GM21528 (cell line): ENCODE measurements at regions not wholly inside any gene's neighbourhood (a gene's known extent, or its start where the extent isn't known, plus 50 kb on each side); places are given as distances from the start of the nearest gene placed in this dataset.
"Not testable (repeated sequence)": the region's sequence is repeated elsewhere in the genome, so short reads cannot be mapped to it uniquely, and the experiment has no call there.

ENCODE experiments used
- ATAC-seq: cut with Tn5 transposase; IDR thresholded peaks from one replicate; pipeline ENCODE4 v1.9.1; 2021; ENCODE audit warnings: mild to moderate bottlenecking, moderate library complexity; ENCODE audit not compliant: unreplicated experiment, low FRiP score

DNA sequence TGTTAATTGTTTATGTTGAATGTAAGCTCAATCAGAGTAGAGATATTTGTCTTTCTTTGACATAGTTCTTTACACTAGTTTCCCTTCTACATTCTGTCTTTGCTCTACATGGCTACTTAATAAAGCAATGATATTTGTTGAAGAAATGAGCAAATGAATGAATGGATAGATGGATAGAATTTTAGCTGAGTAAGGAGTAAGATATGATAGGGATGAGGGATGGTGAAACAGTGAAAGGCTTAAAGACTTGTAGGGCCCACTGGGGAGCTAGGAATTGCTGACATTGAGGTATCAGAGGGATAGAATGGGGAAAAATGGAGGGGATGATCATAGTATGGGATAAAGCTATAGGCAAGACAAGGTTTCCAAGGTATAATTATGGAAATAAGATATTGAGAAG is 361.6 kb upstream of the SPHKAP start:
- no peak for ATAC-seq

DNA sequence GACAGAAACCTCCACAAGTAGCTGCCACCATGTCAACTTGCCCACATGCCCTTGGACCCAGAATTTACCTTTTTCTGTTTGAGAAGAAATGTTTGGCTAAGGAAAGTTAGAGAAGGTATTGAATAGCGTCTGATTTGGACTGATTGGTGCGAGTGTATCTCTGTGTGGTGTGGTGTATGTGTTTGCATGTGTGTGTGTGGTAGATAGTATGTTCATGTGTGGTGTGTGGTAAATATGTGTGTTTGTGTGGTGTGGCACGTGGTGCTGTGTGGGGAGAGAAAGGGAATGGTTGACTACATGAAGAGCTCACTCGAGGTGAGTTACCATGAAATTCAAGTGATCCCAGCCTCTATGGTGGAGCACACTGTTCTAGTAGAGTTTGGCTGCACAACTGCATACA is 360.8 kb upstream of the SPHKAP start:
- ATAC-seq = no peak

DNA sequence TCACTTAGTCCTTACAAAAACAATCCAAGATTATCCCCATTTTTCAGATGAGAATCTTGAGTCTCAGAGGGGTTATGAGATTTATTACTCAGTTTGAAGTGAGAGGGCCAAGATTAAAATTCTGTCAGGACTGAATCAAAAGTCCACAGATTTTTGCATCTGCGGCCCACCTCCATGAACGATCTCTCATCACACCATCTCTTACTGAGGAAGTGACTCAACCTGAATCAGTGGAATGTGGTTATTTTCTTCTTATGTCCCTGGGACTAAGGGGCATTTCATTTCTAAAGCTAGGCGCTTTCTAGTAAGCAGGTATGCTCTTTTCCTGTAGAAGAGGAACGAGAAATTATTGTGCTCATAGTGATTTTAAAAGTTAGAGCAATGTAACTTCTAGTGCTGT is 360.3 kb upstream of the SPHKAP start:
- ATAC-seq = no peak

DNA sequence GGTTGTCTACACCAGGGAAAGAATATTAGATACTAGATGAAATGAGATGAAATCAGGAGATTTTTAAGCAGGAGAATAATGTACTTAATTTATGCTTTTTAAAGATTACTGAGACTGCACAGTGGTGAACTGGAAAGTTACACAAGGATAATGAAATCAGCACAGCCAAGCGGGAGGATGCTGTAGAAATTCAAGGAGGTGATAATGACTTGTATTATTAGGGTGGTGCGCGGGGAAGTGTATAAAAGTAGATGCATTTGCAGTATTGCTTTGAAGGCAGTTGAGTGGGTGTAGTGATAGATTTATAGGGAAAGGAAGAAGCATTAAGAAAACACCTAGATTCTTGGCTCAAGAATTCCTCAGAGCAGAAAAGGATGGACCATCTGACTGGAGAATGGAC is 359.5 kb upstream of the SPHKAP start:
- no peak for ATAC-seq

DNA sequence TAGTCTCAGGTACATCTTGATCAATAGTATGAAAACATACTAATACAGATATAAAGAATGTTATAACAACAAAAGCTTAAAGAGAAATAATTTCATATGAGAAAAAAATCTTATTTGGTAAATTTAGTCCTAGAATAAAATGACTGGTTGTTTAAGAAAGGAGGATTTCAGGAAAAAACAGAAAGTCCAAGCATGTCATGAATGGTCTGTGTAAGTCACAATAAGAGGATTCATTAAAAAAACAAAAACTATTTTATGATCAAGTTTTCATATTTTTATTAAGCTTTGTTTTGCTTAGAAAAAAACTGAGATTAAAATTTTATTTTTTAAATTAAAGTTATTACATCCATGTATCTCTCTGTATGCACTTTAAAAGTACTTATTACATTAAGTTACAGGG is 353.9 kb upstream of the SPHKAP start:
- ATAC-seq = no peak

DNA sequence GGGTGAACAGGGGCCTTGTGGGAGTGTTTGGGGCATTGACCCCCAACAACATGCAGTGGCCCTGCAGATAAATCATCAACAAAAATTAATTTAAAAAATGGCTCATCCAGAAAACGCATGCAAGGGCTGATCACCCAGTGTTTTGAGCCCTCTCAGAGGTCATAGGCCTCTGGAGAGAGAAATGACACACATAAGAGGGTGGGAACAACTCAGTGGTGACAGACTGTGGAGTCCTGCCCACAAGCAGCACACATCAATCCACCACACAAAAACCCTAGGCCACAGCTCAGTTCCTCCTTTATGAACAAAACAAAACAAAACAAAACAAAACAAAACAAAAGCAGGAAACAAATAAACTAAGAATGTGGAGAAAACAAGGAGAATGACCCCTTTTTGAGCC is 351.7 kb upstream of the SPHKAP start:
- ATAC-seq = no peak

DNA sequence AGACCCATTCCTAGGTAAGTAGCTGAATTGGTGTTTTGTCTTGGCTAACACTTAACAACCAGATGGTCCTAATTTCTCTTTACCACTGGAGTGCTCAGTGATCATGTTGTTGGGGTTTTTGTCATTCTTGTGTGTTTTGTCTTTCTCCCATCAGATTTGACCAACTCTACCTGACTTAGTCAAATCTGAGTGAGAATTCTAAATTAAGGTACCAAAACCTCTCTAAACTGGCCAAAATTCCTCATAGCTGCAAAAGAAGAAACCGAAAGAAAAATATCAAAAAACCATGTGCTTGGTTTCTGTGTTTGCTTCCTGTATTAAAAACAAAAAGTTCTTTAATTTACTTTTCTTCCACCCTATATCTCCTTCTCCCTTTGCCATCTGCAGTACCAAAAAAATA is 350.7 kb upstream of the SPHKAP start:
- ATAC-seq = no peak

DNA sequence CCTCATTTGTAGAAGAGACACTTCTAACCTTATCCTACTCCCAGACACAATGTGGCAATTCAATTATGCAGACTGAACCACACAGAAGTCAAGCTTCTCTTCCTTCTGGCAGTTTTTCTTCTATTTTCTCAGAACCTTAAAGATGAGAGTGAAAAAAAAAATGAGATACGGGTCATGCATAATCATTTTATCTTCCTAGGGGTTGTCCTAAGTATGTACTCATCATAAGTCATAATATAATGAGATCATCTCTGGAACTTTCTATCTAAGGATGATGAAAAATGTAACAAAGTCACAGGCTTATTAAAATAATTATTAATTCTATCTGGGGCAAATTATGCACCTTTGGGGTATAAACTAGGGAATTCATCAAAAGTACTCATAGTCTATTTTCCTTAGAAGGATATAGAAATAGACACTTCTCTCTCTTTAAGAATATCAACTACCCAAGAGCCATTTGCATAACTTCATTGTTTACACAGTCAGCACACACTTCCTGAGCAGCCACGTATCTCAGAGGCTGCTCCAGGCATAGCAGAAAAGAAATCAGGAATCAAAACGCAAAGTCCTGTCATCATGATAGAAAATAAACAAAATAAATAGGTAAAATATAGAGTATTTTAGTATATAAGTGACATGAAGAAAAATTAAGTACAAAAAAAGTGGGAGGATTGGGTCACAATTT is 345.9 kb upstream of the SPHKAP start:
- no peak for ATAC-seq

DNA sequence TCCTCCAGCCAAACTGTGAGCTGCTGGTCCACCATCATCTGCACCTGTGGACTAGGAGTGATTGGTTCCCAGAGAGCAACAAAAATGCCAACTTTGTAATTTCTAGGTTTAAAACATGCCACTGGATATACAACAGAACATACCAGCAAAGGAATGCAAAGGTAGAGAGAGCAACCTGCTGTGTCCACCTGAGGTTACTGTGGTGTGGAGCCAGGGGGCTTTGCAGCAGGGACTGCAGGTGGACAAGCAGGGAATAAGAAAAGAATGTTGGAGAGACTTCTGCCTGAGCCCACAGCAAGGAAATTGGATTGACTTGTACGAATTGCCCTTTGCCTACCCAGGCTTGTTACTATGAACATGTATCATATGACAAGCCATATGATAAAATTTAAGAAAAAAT is 345.2 kb upstream of the SPHKAP start:
- no peak for ATAC-seq

DNA sequence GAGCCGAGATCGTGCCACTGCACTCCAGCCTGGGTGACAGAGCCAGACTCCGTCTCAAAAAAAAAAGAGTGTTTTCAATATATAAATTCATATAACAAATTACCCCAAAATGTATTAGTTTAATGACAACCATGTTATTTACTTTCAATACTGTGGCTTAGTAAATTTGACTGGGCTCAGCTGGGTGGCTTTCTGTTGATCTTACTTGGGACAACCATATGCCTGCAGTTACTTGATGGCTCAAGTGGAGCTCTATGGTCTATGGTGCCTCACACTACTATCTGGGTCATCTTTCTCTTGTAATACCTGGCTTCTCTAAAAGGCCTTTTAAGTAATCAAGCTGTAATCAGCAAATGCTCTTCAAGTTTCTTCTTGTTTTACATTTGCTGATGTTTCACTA is 341.5 kb upstream of the SPHKAP start:
- no peak for ATAC-seq

DNA sequence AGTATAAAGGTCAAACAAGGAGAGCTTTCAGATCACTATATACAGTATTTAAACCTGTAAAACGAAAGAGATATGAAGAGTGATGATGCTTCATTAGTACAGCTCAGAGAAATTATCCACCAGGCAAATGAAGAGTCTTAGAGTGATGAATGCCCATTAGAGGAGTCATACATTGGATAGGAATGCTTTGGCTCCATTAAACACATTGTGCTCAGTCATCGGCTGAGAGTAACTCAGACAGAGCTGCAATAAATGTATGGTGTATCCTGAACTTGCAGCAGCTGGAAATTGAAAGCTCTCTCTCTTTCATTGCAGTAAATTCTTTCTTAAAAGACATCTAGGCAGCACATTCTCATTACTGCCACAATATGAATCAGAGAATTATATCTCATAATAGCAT is 340.8 kb upstream of the SPHKAP start:
- ATAC-seq = no peak

DNA sequence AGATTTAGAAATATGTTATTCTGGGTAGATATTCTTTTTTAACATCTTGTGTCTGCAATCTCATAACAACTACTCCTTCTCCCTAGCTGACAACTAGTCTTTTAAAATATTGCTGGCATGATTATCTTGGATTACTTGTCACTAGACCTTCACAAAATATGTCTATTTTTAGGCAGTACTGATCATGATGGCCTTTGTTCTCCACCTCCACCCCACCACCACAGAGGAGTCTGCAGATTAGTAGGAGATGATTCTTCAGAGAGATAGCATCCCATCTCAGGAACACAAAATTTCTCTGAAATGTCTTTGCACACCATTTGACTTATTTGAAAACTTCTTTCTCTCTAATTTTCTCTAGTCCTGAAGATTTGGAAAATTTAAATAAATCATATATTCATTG is 338.1 kb upstream of the SPHKAP start:
- no peak for ATAC-seq

DNA sequence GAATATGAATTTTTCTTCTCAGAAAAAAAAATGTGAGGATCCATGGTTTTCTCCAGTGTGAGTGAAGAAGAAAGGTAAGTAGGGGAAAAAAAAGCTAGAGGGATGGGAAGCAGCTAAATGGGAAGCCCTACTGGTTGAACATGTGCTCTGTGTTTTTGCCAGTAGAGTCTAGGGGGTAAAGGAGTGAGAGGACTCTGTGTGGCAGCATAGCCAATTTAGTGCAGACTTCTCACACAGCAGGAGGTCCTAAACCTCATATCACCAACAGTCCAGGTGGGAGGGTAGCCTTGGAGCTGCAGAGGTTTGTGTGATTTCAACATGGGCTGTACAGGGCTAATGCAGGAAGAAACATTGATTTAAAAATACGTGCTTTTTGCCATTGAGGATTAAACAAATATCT is 334.5 kb upstream of the SPHKAP start:
- no peak for ATAC-seq

DNA sequence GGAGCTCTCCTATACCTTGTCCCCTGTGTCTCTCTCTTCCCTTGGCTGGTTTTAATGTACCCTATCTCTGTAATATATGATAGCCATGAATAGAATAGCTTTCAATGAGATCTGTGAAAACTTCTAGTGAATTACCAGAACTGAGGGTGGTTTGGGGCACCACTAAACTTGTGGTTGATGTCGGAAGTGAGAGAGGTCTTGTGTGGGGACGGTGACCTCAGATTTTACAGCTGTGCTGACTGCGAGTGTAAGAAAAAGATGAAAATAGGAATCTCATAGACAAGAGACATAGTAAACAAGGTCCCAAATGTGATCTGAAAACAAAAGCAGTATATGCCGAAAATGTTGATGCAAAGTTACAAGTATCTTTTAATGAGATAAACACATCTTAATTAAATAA is 332.0 kb upstream of the SPHKAP start:
- ATAC-seq = not testable (repeated sequence)

DNA sequence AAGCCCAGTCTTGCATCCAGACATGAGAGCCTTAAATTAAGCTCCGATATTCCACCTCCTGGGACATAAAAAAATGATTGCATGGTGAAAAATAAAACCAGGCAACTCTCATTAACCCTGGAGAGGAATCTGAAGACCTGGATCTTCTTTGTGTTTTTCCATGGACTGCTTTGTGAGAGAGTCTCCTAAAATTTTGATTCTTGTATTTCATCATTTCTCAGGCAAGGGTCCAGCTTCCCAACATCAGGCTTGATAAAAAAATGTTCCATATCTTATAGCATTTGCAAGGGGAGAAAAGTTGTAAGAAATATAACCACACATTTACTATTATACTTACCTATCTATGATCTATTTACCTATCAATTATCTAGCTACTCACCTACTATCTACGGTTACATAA is 327.5 kb upstream of the SPHKAP start:
- ATAC-seq = no peak

DNA sequence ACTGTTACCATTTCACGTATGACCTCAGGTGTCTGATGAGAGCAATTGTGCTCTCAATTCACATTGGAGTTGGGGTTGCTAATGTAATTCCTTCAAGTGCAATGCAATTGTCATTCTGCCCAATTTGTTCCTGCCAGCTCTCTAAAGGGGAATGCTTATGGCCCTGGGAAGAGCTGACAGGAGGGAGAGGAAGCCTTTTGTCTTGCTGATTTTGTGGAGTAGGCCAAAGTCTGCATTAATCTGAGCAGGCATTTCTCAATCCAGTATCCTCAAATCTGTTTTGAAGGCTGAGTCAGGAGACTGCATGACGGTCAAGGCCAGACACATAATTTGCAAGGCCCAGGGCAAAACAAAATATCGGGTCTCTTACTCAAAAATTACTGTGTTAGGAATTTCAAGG is 326.4 kb upstream of the SPHKAP start:
- ATAC-seq = no peak

DNA sequence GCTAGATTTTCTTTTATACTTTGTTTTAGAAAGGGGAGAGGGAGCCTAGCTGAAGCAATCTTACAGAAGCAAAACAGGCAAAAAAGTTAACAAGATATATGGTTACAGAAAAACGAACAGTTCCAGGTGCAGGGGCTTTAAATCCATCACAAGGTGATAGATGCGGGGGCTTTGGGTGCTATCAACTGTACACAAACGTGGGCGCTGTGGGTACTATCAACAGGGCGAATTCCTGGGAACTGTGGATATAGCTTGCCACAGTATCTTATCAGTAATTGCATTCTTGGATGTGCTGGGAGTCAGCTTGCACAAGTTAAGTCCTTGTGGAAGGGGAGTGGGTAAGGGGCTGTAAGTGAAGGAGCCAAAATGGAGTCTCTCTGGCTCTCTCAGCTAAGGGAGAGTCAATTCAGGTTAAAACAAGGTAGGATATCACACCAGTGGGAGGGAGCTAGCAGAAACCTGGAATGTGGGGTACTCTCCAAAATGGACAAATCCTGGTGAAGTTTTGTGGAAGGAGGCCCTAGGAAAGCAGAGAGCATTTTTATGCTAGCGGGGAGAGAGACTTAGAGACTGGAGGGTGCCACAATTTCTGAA is 325.8 kb upstream of the SPHKAP start:
- ATAC-seq = no peak

DNA sequence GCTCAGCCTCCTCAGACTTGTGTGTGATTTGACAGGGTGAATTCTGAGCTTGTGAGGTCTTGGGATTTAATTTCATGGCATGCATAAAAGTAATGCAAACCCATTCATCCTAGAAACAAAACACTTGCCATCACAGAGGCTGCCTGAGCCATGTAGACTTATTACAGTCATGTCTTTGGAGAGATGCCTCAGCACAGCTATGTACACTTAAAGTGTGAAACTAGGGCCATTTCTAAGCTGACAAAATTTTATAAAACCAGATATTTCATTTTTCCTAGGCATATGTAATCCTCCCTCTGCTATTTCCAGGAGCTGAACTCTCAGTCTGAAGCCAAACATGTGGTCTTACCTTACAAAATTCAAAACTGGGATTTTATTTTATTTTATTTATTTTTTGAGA is 322.2 kb upstream of the SPHKAP start:
- no peak for ATAC-seq

DNA sequence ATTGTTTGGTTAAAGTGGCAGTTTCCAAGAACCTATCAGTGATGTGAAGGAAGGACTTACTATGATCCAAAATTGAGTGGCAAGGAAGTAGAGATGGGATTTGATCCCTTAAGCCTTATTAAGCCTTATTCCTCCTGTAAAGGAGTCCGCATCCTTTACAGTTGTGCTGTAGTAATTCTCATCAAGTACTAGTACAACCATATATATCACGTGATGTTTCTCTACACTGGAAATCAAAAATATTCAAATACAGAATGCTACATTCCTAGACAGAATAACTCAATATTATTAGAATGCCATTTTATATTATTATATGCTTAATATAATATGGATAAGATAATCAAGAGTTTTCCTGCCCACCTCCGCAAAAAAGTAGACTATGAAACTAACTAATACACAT is 312.4 kb upstream of the SPHKAP start:
- no peak for ATAC-seq

DNA sequence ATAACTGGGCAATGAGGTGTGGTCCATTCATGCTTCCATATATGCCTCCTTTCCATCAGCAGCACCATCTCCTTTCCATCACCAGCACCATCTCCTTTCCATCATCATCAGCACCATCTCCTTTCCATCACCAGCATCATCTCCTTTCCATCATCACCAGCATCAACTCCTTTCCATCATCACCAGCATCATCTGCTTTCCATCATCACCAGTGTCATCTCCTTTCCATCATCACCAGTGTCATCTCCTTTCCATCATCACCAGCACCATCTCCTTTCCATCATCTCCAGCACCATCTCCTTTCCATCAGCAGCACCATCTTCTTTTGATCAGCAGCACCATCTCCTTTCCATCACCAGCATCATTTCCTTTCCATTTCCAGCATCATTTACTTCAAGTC is 297.5 kb upstream of the SPHKAP start:
- ATAC-seq = no peak

DNA sequence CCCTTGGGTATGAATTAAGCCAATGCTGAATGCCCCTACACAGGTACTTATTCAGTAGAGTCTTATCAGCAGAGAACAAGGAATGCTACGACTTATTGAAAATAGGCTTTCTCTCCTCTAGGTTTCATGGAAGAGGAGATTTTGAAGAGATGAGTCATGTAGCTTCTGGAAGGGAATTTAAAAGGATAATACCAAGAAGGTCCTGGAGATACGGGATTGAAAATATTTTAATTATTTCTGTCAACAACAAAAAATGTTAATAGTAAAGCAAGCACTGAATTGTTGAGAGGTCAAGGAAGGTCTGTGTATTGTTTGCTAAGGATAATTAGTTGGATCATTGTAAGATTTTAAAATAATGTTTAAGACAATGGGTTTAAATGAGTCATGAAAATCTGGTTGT is 293.0 kb upstream of the SPHKAP start:
- no peak for ATAC-seq

DNA sequence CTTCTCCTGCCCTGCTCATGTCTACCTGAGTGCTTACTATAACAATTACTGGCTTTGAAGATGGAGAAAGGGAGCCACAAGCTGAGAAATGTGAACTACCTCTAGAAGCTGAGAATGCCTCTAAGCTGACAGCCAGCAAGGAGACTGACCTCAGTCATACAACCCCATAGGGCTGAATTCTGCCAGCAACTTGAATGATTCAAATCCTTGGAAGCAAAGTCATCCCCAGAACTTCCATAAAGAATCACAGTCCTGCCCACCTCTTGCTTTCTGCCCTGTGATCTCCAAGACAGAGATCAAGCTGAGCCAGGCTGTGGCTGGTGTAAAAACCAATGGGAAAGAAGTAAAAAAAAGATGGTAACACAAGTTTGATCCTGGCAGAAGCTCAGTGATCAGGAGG is 288.2 kb upstream of the SPHKAP start:
- ATAC-seq = no peak

DNA sequence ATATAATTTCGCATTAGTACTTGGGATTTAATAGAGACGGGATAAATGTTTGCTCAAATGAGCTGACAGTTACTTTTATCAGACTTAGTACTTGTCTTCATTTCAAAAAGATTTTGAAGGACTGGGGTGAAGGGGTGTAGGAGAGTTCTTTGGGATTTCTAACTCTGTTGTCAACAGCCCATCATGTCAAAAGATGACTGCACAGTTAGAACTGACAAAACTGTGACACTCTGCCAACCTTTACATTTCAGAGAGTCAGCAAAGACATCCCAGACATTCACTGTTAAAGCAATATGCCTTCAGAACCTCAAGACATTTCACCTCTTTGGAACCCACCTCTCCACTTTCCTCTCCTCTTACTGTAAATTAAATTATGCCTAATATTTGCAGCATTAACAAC is 285.4 kb upstream of the SPHKAP start:
- ATAC-seq = no peak
